Activated T-cell treated with anti-CD3 and anti-CD28 coated beads, Interleukin-2, amount 50 U/mL, for 48 hours (primary cell): ENCODE measurements at regions not wholly inside any gene's neighbourhood (a gene's known extent, or its start where the extent isn't known, plus 50 kb on each side); places are given as distances from the start of the nearest gene placed in this dataset.
"Not testable (repeated sequence)": the region's sequence is repeated elsewhere in the genome, so short reads cannot be mapped to it uniquely, and the experiment has no call there.

Experiments used
- DNase-seq, 2 experiments: peaks; one replicate each; pipeline ENCODE4 v3.0.0-alpha.2; 2020

DNA sequence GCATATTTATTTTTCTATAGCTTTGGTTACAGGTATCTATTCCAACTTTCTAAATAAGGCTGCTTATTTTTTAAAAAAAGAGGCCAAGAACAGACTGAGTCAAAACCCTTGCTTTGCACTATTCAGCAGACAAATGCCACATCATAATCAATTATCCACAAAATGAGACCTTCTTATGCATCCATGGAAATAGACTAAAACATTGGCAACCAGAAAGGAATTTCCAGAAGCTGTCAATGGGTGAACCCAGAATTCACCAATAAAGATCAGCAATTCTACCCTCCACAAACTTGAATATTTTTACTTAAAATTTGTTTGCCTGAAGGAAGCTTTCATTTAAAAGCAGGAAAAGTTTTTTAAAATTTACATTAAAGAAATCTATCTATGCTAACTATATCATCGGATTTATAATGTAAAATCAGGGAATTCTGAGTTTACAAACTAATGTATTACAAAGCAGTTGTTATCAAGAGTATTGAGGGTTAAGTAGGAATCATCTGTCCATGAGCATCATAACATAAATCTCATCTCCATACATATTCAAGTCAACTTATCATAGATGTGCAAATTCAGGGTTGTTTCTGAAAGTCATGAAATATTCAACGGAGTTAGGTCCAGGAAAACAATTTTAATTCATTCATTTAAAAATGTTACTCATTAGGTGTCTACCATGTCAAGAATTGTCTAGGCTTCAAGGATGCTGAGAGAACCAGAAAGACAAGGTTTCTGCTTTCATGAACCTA lies 548.0 kb downstream of the SATB2 start:
- no peak for DNase-seq

DNA sequence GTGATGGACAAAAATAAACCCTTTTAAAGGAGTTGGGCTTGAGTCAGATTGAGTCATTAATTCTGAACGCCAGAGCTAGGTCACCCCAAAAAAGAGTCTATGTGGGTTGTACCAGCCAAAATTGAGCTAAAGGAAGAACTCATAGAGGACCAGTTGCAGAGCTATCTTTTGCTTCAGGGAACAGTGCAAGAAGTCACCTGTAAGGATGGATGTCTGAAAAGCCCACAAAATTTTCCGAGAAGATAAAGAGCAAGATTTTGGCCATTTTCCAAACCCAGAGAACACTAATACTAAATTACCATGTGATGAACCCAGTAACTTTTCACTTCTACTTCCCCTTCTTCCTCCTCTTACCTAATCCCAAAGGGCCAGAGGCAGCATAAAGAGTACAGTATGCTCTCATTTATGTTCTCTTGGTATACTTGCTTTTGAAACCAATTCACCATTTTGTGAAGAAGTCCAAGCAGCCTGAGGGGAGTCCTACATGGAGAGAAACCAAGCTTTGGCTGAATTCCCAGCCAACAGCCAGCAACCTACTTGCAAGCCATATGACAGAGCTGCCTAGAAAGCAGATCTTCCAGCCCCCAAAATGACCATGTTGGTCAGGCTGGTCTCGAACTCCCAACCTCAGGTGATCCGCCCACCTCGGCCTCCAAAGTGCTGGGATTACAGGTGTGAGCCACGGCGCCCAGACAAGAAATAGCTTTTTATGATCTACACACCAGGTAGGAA lies 551.7 kb downstream of the SATB2 start:
- DNase-seq = no peak

GRCh38 chr2:198901894-198902293 lies 555.8 kb downstream of the SATB2 start:
- DNase-seq = no peak

GRCh38 chr2:198900141-198900540 lies 557.6 kb downstream of the SATB2 start:
- no peak for DNase-seq

- DNase-seq = no peak
These were observed 567.2 kb downstream of the SATB2 start for GRCh38 chr2:198890490-198890889.

- DNase-seq = no peak
These were observed 574.1 kb downstream of the SATB2 start for GRCh38 chr2:198883604-198884003.

GRCh38 chr2:198880986-198881385 lies 576.8 kb downstream of the SATB2 start:
- no peak for DNase-seq

DNA sequence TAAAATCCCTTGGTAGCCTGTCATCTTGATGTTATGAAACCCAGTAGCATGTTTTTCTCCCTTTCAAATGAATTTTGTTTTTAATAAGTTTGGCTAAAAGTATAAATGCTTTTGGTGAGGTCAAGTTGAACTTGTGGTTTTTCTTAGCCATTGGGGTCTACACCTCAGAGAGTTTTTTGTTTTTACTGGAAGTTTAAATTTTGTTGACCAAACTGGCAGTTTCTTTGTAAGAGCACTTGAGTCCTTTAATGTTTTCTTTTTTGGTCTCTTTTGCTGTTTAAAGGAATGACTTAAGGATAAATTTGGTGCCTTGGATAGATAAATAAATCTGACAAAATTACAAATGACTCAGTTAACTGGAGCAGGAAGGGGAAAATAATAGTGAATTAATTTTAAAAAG lies 577.3 kb downstream of the SATB2 start:
- DNase-seq = no peak

GRCh38 chr2:198874472-198874858 lies 583.3 kb downstream of the SATB2 start:
- DNase-seq = no peak

- DNase-seq = no peak
These were observed 584.0 kb downstream of the SATB2 start for GRCh38 chr2:198873503-198874471.

DNA sequence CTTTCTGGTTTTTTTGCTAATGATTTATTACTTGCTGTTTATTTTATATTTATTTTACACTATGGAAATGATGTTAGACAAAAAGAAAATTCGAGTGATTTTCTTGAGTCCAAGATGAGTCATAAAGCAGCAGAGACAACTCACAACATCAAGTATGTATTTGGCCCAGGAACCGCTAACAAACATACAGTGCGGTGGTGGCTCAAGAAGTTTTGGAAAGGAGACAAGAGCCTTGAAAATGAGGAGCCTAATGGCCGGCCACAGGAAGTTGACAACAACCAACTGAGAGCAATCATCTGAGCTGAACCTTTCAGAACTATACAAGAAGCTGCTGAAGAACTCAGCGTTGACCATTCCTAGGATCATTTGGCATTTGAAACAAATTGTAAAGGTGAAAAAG lies 594.1 kb downstream of the SATB2 start:
- DNase-seq = no peak

DNA sequence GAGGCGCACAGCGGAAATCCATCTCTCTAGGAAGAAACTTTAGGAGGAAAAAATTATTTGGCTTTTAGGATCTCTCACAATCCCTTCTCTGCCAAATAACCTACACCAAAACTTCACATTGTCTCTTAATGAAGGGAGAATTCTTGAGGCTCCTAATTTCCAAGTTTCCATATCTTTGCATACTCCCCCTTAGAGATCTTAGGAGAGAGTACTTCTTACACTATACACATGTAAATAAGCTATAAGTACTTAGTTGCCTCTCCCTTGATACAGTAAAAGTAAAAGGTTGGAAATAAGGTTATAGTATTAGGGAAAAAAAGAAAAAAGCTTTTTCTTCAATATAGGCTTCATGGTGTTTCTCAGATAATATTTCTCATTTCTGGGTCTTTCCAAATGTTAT lies 596.7 kb downstream of the SATB2 start:
- no peak for DNase-seq

- no peak for DNase-seq
These were observed 600.5 kb downstream of the SATB2 start for GRCh38 chr2:198857246-198857645.

- not testable (repeated sequence) for DNase-seq
These were observed 602.0 kb downstream of the SATB2 start for GRCh38 chr2:198855746-198856145.

DNA sequence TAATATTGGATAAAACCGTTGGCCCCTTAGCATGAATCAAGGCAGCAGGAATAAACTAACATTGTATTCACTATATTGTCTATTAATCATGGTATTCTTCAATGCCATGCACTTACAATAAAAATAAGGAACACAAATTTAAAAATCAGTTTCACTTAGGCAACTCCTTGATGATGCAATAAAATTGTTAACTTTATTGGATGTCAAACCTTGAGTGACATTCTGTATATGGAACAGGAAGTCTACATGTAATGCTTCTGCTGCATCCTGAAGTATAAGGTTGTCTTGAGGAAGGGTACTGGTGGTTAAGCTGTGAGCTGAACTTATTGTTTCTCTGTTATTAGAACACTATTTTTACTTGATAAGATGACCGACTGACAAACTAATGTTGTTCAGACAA lies 605.5 kb downstream of the SATB2 start:
- no peak for DNase-seq

GRCh38 chr2:198825534-198825933 lies 632.2 kb downstream of the SATB2 start:
- no peak for DNase-seq

- DNase-seq = no peak
These were observed 640.2 kb downstream of the SATB2 start for GRCh38 chr2:198817536-198817935.

DNA sequence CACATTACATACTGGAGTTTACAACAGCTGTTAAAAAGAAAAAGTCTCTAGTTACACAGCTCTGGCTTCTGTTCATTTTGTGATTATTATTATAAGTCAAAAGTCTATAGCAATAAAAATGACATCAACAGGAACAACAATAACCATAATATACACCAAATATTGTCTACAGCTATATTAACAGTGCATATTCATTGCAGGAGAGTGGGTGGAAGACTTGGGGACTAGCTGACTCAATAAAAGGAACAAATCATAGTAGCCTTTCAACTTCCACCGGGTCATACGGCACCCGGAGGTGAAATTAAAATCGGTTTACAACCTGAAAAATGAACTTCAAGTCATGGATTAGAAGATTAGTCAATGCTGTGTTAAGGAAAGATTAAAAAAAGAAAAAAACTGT lies 642.1 kb downstream of the SATB2 start:
- no peak for DNase-seq

DNA sequence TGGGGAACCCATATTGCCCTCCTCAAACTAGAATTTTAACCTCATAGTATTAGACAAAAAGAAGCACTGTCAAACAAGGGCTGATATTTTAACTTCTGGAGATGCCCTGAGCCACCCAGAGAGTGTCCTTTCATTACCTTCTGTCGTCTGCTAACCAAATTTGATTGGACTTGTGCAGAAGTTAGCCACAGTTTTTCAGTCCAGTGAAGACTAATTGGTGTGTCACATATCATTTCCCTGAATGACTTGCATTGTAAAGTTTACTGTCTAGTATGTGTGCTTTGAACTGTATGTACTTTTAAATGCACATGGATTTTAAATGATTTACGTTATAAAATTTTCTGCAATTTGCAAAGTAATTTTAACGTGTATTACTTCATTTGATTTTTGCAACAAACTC lies 646.5 kb downstream of the SATB2 start:
- DNase-seq = no peak

GRCh38 chr2:198809976-198810375 lies 647.8 kb downstream of the SATB2 start:
- DNase-seq = no peak

DNA sequence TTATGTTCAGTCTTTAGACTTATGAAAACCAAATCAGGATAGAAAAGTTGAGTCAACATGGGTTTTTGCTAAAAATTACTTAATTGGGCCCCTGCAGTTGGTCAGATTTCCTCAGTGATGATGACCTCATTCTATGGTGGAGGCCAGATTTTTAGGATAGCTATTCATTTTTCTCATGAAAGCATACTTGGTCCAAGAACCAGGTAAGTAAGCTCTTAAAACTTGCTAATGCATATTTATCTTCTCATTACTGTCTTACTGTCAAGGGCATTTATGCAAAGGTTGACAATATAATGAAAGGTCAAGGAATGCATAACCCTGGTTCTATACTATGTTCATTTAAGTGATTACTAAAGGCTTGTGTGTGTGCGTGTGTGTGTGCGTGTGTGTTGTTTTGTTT lies 650.6 kb downstream of the SATB2 start:
- DNase-seq = no peak

DNA sequence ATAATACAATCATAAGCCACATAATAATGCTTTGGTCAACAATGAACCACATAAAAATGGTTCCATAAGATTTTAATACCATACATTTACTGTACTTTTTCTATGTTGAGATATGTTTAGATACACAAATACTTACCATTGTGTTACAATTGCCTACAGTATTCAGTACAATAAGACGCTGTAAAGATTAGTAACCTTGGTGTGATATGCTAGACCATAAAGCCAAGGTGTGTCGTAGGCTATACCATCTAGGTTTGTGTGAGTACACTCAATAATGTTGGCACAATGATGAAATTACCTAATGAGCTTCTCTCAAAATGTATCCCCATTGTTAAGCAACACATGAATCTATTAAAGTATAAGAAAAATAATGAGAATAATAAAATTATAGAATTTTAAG lies 662.3 kb downstream of the SATB2 start:
- no peak for DNase-seq

- DNase-seq = no peak
These were observed 666.1 kb downstream of the SATB2 start for GRCh38 chr2:198791623-198792022.
